CD4-positive, alpha-beta T cell (primary cell): ENCODE measurements at regions not wholly inside any gene's neighbourhood (a gene's known extent, or its start where the extent isn't known, plus 50 kb on each side); places are given as distances from the start of the nearest gene placed in this dataset.

Experiments used
- ATAC-seq: fragments of 200-7000 bp; cut with Tn5 transposase; one replicate; pipeline ENCODE4 v1.10.0; 2022; ENCODE audit warnings: mild to moderate bottlenecking; ENCODE audit not compliant: poor library complexity
- CTCF ChIA-PET: fragments of 350-600 bp; sonication (Branson Sonifier 250); formaldehyde crosslinking; loops from one replicate; lab custom pipeline; 2021; ENCODE audit warnings: antibody characterized with exemption, inconsistent platforms; lab: Charles Lee
- POLR2A ChIA-PET: fragments of 350-600 bp; sonication (Branson Sonifier 250); formaldehyde crosslinking; loops from one replicate; lab custom pipeline; 2021; ENCODE audit warnings: antibody characterized with exemption, inconsistent platforms; lab: Charles Lee
- DNase-seq, 14 experiments: peaks; one replicate each; pipeline ENCODE4 v3.0.0-alpha.2; 2013 to 2020; ENCODE audit warnings: mixed read lengths in 2 of 14
- H3K27ac ChIP-seq, 2 donors: one replicate each; pipeline versions ENCODE4 v1.5.1 to v1.7.0; 2013; ENCODE audit warnings: low read length in 2 of 2, low read depth in 1 of 2, mild to moderate bottlenecking in 1 of 2
- H3K27me3 ChIP-seq, 2 experiments: 1 replicate in 1 of 2; 2 replicates in 1 of 2; pipeline versions ENCODE4 v1.6.1 to v1.7.0; 2013; ENCODE audit warnings: low read length in 2 of 2, control low read depth in 1 of 2, mild to moderate bottlenecking in 1 of 2, moderate library complexity in 1 of 2; ENCODE audit not compliant: insufficient read depth in 2 of 2, control insufficient read depth in 1 of 2
- H3K36me3 ChIP-seq: one replicate; pipeline ENCODE4 v1.6.1; 2013; ENCODE audit warnings: low read length, control low read depth; ENCODE audit not compliant: insufficient read depth
- H3K4me1 ChIP-seq: one replicate; pipeline ENCODE4 v1.6.1; 2013; ENCODE audit warnings: low read length, control low read depth; ENCODE audit not compliant: insufficient read depth
- H3K4me3 ChIP-seq: one replicate; pipeline ENCODE4 v1.5.1; 2013; ENCODE audit warnings: mild to moderate bottlenecking, low read length, moderate library complexity
- H3K9me3 ChIP-seq, 2 experiments: 1 replicate in 1 of 2; 2 replicates in 1 of 2; pipeline versions ENCODE4 v1.6.1 to v1.7.0; 2013; ENCODE audit warnings: low read length in 2 of 2, mild to moderate bottlenecking in 2 of 2, control low read depth in 1 of 2, moderate library complexity in 1 of 2; ENCODE audit not compliant: control insufficient read depth in 1 of 2, insufficient read depth in 1 of 2
- H3K27ac Mint-ChIP-seq: one replicate; pipeline ENCODE4 v1.8.0; 2020; ENCODE audit warnings: mixed read lengths
- H3K27me3 Mint-ChIP-seq: one replicate; pipeline ENCODE4 v1.8.0; 2021; ENCODE audit warnings: mixed read lengths
- H3K36me3 Mint-ChIP-seq: one replicate; pipeline ENCODE4 v1.8.0; 2021; ENCODE audit warnings: low read depth, mixed read lengths
- H3K4me1 Mint-ChIP-seq: one replicate; pipeline ENCODE4 v1.8.0; 2021; ENCODE audit warnings: low read depth, mixed read lengths
- H3K4me3 Mint-ChIP-seq: one replicate; pipeline ENCODE4 v1.8.0; 2020; ENCODE audit warnings: mild to moderate bottlenecking, mixed read lengths
- H3K9me3 Mint-ChIP-seq: one replicate; pipeline ENCODE4 v1.8.0; 2020; ENCODE audit warnings: mixed read lengths
- CTCF ChIP-seq: fragments of 200-600 bp; IDR thresholded peaks from one replicate; pipeline ENCODE4 v1.8.0; 2022; ENCODE audit warnings: antibody characterized with exemption, mild to moderate bottlenecking
- intact Hi-C, 2 experiments: fragments of 100-400 bp; cut with DNase I in 1 of 2; cut with micrococcal nuclease in 1 of 2; formaldehyde crosslinking; loops; one replicate each; pipeline versions ENCODE4 v1.15.1 to v1.9.0; 2023 to 2025; cut with DNase I, micrococcal nuclease

GRCh38 chr3:88542916-88543315 lies 393.2 kb downstream of the C3orf38 start:
- H3K4me1 Mint-ChIP-seq = no peaks in the 10 kb centered on the region
- no peaks in the 10 kb centered on the region for H3K36me3 ChIP-seq
- H3K4me1 ChIP-seq = no peaks in the 10 kb centered on the region
- ChIA-PET CTCF (no interaction called here), POLR2A (no interaction called here)
- H3K9me3 Mint-ChIP-seq = peaks cover 9% of the 10 kb centered on the region
- intact Hi-C loops = no loop called here
- H3K27me3 Mint-ChIP-seq = no peaks in the 10 kb centered on the region
- peaks cover 0 to 13% of the 10 kb centered on the region in 2 experiments for H3K9me3 ChIP-seq
- H3K4me3 Mint-ChIP-seq = no peak overlapping the region
- H3K27ac Mint-ChIP-seq = no peak overlapping the region
- H3K27ac ChIP-seq = no peak overlapping the region
- no peak overlapping the region for H3K4me3 ChIP-seq
- DNase-seq = no peak
- TF ChIP-seq CTCF = no peak
- no peaks in the 10 kb centered on the region for H3K36me3 Mint-ChIP-seq
- H3K27me3 ChIP-seq = no peaks in the 10 kb centered on the region
- no peak for ATAC-seq

DNA sequence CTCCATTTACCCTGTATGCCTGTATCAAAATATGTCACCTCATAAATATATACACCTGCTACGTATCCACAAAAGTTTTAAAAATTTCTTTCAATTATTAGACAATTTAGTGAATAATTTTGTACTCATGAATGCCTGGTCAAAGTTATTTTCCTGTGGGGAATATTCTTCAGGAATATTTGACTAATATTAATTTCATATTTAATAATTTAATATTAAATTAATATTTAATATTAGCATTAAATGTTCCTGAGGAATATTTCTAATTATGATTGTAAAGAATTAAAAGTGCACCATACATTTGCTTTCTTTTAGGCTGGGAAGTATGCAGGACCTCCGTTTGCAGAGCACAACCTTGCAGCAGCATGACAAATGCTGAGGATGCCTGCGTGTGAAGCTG lies 422.7 kb downstream of the C3orf38 start:
- ChIA-PET CTCF (no interaction called here), POLR2A (no interaction called here)
- Mint-ChIP-seq H3K4me1 (no peaks in the 10 kb centered on the region), H3K9me3 (peaks cover 3% of the 10 kb centered on the region), H3K36me3 (no peaks in the 10 kb centered on the region), H3K27ac (no peak overlapping the region), H3K27me3 (no peaks in the 10 kb centered on the region), H3K4me3 (no peak overlapping the region)
- no peak overlapping the region for H3K4me3 ChIP-seq
- H3K36me3 ChIP-seq = no peaks in the 10 kb centered on the region
- no peaks in the 10 kb centered on the region for H3K27me3 ChIP-seq
- no peaks in the 10 kb centered on the region for H3K9me3 ChIP-seq
- H3K27ac ChIP-seq = no peak overlapping the region
- no peaks in the 10 kb centered on the region for H3K4me1 ChIP-seq
- ATAC-seq (no peak), DNase-seq (no peak)
- TF ChIP-seq CTCF = no peak
- intact Hi-C loops = no loop called here

DNA sequence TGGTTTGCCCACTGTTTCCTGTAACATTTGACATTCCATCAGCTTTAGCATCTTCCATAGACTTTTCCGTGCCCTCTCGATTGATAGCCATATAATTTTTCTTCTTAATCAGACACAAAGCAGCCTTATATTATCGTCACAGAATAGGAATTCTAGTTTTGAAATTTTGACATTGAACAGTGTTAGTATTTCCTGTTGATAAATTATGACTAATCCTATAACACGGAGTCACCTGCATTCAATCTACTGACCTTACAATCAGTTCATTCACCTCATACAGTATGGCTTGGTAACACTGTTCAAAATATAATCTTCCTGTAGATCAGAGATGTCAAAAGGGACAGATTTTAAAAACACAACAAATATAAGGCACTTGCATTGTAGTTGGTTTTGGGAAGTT lies 423.7 kb downstream of the C3orf38 start:
- no peaks in the 10 kb centered on the region for H3K36me3 ChIP-seq
- no peaks in the 10 kb centered on the region for H3K4me1 ChIP-seq
- TF ChIP-seq CTCF = no peak
- H3K27me3 ChIP-seq = no peaks in the 10 kb centered on the region
- no peaks in the 10 kb centered on the region for H3K9me3 ChIP-seq
- H3K27me3 Mint-ChIP-seq = no peaks in the 10 kb centered on the region
- peaks cover 3% of the 10 kb centered on the region for H3K9me3 Mint-ChIP-seq
- CTCF ChIA-PET = no interaction called here
- no peaks in the 10 kb centered on the region for H3K36me3 Mint-ChIP-seq
- H3K4me3 Mint-ChIP-seq = no peak overlapping the region
- DNase-seq = no peak
- no peak overlapping the region for H3K4me3 ChIP-seq
- no peak overlapping the region for H3K27ac ChIP-seq
- ATAC-seq = no peak
- intact Hi-C loops = no loop called here
- no peaks in the 10 kb centered on the region for H3K4me1 Mint-ChIP-seq
- no peak overlapping the region for H3K27ac Mint-ChIP-seq
- POLR2A ChIA-PET = no interaction called here
